ENCODE measurements at regions not wholly inside any gene's neighbourhood (a gene's known extent, or its start where the extent isn't known, plus 50 kb on each side); places are given as distances from the start of the nearest gene placed in this dataset.

DNA sequence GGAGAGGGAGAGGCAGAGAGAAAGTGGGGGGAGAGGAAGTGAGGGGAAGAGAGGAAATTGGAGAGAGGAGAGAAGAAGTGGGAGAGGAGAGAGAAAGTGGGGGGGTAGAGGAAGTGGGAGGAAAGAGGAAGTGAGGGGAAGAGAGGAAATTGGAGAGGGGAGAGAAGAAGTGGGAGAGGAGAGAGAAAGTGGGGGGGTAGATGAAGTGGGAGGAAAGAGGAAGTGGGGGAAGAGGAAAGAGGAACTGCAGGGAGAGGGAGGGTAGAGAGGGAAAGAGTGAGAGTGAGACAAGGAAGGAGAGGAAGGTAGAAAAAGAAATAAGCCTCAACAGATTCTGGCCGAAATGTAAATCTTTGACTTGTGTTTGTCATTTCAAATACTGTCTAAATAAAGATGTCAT is 146.6 kb downstream of the KLF12 start:
- TF ChIP-seq, protein P1, sequence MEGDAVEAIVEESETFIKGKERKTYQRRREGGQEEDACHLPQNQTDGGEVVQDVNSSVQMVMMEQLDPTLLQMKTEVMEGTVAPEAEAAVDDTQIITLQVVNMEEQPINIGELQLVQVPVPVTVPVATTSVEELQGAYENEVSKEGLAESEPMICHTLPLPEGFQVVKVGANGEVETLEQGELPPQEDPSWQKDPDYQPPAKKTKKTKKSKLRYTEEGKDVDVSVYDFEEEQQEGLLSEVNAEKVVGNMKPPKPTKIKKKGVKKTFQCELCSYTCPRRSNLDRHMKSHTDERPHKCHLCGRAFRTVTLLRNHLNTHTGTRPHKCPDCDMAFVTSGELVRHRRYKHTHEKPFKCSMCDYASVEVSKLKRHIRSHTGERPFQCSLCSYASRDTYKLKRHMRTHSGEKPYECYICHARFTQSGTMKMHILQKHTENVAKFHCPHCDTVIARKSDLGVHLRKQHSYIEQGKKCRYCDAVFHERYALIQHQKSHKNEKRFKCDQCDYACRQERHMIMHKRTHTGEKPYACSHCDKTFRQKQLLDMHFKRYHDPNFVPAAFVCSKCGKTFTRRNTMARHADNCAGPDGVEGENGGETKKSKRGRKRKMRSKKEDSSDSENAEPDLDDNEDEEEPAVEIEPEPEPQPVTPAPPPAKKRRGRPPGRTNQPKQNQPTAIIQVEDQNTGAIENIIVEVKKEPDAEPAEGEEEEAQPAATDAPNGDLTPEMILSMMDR (IDR thresholded peaks at IDR 0.05; ENCODE audit: low read length, missing control alignments): no peak
- no peak overlapping the region for H3K4me3 ChIP-seq (replicated peaks; ENCODE audit: low read depth, low read length)
- no peak for DNase-seq (ENCODE audit: low read depth)

DNA sequence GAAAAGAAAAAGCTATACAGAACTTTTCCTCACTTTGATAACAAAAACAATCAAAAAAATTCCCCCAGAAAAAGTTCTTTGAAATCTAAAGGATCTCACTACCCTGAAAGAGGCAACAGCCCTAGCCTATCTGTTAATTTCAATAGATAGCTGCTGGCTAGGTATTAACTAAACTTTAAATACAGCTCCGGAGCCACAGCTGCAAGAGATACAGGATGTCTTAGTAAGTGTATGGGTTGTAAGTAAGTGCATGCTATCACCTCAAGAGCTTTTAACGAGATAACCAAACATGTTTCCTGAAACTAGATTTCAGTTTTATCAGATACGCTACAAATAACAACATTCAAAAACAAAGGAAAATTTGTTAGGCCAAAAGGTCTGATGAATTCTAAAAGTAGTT is 148.4 kb downstream of the KLF12 start:
- TF ChIP-seq, protein P1 (IDR thresholded peaks at IDR 0.05; ENCODE audit: low read length, missing control alignments): no peak
- H3K4me3 ChIP-seq (replicated peaks; ENCODE audit: low read depth, low read length): no peak overlapping the region
- DNase-seq (ENCODE audit: low read depth): no peak

DNA sequence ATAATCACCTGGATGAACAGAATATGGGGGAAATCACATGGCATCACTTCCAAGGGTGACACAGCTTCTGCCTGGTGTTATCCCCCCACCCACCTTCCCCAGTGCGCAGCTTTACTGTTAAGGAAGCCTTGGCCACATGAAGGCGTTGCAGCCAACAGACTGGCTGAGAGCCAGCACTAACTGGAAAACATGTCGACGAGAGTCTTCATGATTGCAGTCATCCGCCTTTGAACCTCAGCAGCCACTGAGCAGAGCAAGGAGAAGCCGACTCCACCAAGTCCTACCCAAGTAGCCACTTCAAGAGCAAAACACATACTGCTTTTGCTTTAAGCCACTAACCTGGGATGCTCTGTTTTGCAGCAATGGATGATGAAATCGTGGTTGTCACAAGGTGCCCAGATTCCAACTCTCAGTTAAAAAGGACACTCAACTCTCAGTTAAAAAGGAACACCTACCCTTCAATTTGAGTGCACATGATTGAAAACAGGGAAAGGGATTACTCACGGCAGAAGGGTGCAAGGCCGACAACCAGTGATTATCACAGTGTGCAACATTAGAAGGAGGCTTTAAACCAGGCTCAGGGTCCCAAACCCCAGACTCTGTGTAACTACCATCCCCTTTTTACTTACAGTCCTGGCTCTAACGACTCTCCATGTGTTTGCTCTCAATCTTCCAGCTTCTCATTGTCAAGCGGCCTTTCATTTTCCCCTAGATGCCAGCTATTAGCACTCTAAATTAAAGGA is 149.1 kb downstream of the KLF12 start:
- H3K4me3 ChIP-seq (replicated peaks; ENCODE audit: low read depth, low read length): no peak overlapping the region
- peak; percentile 36 for DNase-seq (ENCODE audit: low read depth)
- TF ChIP-seq, protein P1 (IDR thresholded peaks at IDR 0.05; ENCODE audit: low read length, missing control alignments): no peak

DNA sequence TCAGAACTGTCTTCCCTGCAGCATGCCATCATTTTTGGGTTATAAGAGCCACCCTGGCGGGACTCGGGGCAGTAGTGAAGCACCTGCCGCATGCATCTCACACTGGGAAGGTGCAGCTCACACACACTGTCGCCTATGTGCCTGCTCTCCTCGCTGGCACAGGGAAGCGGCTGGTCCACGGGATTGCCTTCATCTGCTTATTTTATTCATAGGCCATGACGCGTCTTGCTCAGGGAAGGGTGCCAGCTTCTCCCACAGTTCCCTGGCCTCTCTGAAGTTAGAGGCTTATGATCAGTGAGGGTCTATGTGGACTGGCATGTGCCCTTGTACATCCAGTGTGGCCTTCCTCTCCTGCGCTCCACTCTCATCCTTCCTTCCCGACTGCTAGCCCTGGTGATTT is 150.0 kb downstream of the KLF12 start:
- DNase-seq (ENCODE audit: low read depth): no peak
- H3K4me3 ChIP-seq (replicated peaks; ENCODE audit: low read depth, low read length): no peak overlapping the region
- TF ChIP-seq, protein P1 (IDR thresholded peaks at IDR 0.05; ENCODE audit: low read length, missing control alignments): no peak

DNA sequence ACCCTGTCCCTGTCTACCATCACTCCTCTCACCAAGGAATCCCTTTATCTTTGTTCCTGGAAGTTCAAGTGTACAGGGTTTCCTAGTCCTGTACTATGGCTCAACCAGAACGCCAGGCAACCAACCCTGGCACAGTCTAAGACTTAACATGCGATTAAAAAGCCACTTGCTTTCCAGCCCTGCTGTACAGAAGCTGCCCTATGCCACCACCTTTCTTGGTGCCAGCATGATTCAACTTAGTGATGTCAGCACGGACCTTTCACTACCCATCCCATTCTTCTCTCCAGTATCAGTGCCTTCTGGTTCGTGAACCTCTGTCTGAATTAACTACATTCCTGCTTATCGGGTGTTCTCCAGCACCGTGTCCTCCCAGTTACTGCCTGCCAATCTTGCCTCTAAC is 151.1 kb downstream of the KLF12 start:
- TF ChIP-seq, protein P1 (IDR thresholded peaks at IDR 0.05; ENCODE audit: low read length, missing control alignments): no peak
- DNase-seq (ENCODE audit: low read depth): peak; percentile 18
- H3K4me3 ChIP-seq (replicated peaks; ENCODE audit: low read depth, low read length): no peak overlapping the region

DNA sequence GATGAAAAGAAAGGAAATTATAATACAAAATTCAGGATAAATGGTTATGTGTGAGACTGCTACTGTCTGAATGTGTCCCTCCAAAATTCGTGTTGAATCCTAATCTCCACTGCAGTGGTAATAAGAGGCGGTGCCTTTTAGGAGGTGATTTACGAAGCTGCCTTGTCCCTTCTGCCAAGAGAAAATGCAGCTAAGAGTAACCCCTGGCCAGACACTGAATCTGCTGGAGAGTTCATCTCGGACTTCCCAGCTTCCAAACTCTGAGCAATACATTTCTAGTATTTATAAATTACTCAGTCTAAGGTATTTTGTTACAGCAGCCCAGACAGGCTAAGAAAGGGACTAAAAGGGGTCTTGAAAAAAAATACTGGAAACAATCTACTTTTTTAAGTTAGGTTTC is 152.6 kb downstream of the KLF12 start:
- DNase-seq (ENCODE audit: low read depth): no peak
- H3K4me3 ChIP-seq (replicated peaks; ENCODE audit: low read depth, low read length): no peak overlapping the region
- TF ChIP-seq, protein P1 (IDR thresholded peaks at IDR 0.05; ENCODE audit: low read length, missing control alignments): no peak

DNA sequence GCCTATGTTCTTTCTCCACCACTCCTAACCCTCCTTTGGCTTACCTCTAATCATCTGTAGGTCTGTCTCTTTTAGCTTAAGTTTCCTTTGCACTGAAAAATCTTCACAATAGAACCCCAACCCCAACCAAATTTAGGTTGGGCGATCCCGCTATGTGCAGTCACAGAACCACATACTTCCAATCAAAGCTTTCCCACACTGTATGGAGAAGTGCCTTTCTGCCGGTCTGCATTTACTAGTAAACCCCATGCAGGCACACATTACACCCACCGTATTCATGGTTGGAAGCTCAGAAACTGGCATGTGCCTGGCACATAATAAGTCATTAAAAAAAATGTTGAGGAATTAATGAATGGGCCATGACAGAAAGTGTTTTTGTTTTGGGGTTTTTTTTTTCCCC is 158.4 kb downstream of the KLF12 start:
- H3K4me3 ChIP-seq (replicated peaks; ENCODE audit: low read depth, low read length): no peak overlapping the region
- no peak for DNase-seq (ENCODE audit: low read depth)
- TF ChIP-seq, protein P1 (IDR thresholded peaks at IDR 0.05; ENCODE audit: low read length, missing control alignments): no peak

Measured in fibroblast of pulmonary artery (primary cell).